ENCODE measurements at regions not wholly inside any gene's neighbourhood (a gene's known extent, or its start where the extent isn't known, plus 50 kb on each side); places are given as distances from the start of the nearest gene placed in this dataset.
"Not testable (repeated sequence)": the region's sequence is repeated elsewhere in the genome, so short reads cannot be mapped to it uniquely, and the experiment has no call there.

DNA sequence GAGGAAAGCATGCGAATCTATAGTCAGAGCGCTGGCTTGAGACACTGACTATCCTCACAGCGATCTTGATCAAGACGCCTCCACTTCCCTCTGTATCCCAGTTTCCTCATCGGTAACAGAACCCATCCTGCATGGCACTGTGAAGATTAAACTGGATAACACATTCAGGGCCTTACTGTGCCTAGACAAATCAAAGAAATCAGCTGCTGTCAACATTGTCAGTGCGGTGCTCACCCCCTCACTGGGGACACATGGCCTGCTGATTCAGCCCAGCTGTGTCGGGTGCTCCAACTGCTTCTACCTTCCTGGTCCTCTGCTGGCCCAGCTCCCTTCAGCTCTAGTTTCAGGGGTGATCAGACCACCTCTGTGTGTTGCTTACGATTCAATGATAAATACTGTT, 268.6 kb upstream of the AGAP1 start:
- no peak overlapping the region for H3K9ac ChIP-seq (ENCODE audit: low read depth, low read length, poor library complexity)
- no peak overlapping the region for H3K4me2 ChIP-seq (ENCODE audit: insufficient read depth, low read length, poor library complexity, severe bottlenecking)
- no peak overlapping the region for H3K4ac ChIP-seq (ENCODE audit: low read length)
- no peak overlapping the region for H2AFZ ChIP-seq (ENCODE audit: low read length)
- no peak overlapping the region for H3K18ac ChIP-seq (ENCODE audit: low read length)
- no peak overlapping the region for H4K91ac ChIP-seq (ENCODE audit: low read depth, low read length, poor library complexity)
- no peak overlapping the region for H2BK12ac ChIP-seq (ENCODE audit: low read length)
- no peak overlapping the region for H2AK5ac ChIP-seq (ENCODE audit: low read depth, low read length)
- no peak overlapping the region for H4K8ac ChIP-seq (ENCODE audit: low read depth, low read length)
- H3K36me3 ChIP-seq (replicated peaks in 1 of 2; ENCODE audit: control insufficient read depth in 2 of 2, insufficient read depth in 2 of 2, low read length in 2 of 2), result no peaks in the 10 kb centered on the region
- no peak overlapping the region for H3K27ac ChIP-seq (replicated peaks; ENCODE audit: low read length)
- no peak overlapping the region for H2BK15ac ChIP-seq (ENCODE audit: low read length)
- H3K9me3 ChIP-seq (replicated peaks in 1 of 2; ENCODE audit: control insufficient read depth in 2 of 2, insufficient read depth in 1 of 2, low read depth in 1 of 2, low read length in 2 of 2), result no peaks in the 10 kb centered on the region
- H3K79me1 ChIP-seq (ENCODE audit: low read depth, low read length), result no peaks in the 10 kb centered on the region
- no peak overlapping the region for H3K23ac ChIP-seq (ENCODE audit: low read depth, low read length, poor library complexity)
- DNase-seq (ENCODE audit: low spot score), result no peak
- H3K27me3 ChIP-seq (ENCODE audit: control insufficient read depth in 3 of 3, insufficient read depth in 3 of 3, low read depth in 1 of 3, low read length in 3 of 3), result peaks cover 0 to 3% (median 0%) of the 10 kb centered on the region in 3 experiments
- WGBS, 2 donors (ENCODE audit: extremely low coverage in 2 of 2, insufficient read length in 2 of 2, insufficient replicate concordance in 1 of 2), result no CpG with 5 or more reads among the region's 8 CpGs
- H3K4me1 ChIP-seq (ENCODE audit: control insufficient read depth in 2 of 2, insufficient read depth in 1 of 2, low read depth in 1 of 2, low read length in 2 of 2), result peaks cover 0 to 2% of the 10 kb centered on the region in 2 donors
- peak overlapping the region in 1 of 2 donors; percentile 38 for H3K4me3 ChIP-seq (ENCODE audit: low read length in 2 of 2)
- no peak overlapping the region for H3K14ac ChIP-seq (ENCODE audit: low read length)
- H2BK120ac ChIP-seq (ENCODE audit: low read depth, low read length), result no peak overlapping the region
- no peak overlapping the region for H2BK5ac ChIP-seq (ENCODE audit: low read length)

DNA sequence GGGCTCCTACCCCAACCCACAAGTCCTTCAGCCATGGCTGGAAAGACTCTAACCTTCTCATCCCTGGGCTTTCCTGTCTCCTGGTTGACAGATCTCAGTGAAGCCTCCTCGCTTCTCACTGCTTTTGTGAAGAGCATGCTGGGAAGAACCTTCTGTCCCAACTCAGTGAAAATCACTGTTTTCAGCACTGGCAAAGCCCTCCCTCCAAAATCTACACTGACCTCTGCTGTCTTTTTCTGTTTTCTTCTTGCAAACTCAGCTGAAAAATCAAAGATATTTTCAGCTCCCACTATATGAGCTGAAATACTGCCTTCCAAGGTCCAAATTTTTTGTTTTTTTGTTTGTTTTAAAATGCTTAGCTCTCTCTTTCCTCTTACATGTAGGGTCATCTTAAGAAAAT, 266.3 kb upstream of the AGAP1 start:
- no peak overlapping the region for H2AFZ ChIP-seq (ENCODE audit: low read length)
- H3K23ac ChIP-seq (ENCODE audit: low read depth, low read length, poor library complexity), result no peak overlapping the region
- no peaks in the 10 kb centered on the region for H3K9me3 ChIP-seq (replicated peaks in 1 of 2; ENCODE audit: control insufficient read depth in 2 of 2, insufficient read depth in 1 of 2, low read depth in 1 of 2, low read length in 2 of 2)
- DNase-seq (ENCODE audit: low spot score), result no peak
- H2BK120ac ChIP-seq (ENCODE audit: low read depth, low read length), result no peak overlapping the region
- H2BK15ac ChIP-seq (ENCODE audit: low read length), result no peak overlapping the region
- peaks cover 0 to 10% (median 0%) of the 10 kb centered on the region in 3 experiments for H3K27me3 ChIP-seq (ENCODE audit: control insufficient read depth in 3 of 3, insufficient read depth in 3 of 3, low read depth in 1 of 3, low read length in 3 of 3)
- peaks cover 2 to 3% of the 10 kb centered on the region in 2 donors for H3K4me1 ChIP-seq (ENCODE audit: control insufficient read depth in 2 of 2, insufficient read depth in 1 of 2, low read depth in 1 of 2, low read length in 2 of 2)
- no peak overlapping the region for H3K4me2 ChIP-seq (ENCODE audit: insufficient read depth, low read length, poor library complexity, severe bottlenecking)
- H3K36me3 ChIP-seq (replicated peaks in 1 of 2; ENCODE audit: control insufficient read depth in 2 of 2, insufficient read depth in 2 of 2, low read length in 2 of 2), result no peaks in the 10 kb centered on the region
- no peak overlapping the region for H2BK12ac ChIP-seq (ENCODE audit: low read length)
- peak overlapping the region; percentile 7 for H3K18ac ChIP-seq (ENCODE audit: low read length)
- no peak overlapping the region for H2AK5ac ChIP-seq (ENCODE audit: low read depth, low read length)
- no CpG with 5 or more reads among the region's 1 CpG for WGBS, 2 donors (ENCODE audit: extremely low coverage in 2 of 2, insufficient read length in 2 of 2, insufficient replicate concordance in 1 of 2)
- no peak overlapping the region for H3K4me3 ChIP-seq (ENCODE audit: low read length in 2 of 2)
- no peak overlapping the region for H3K9ac ChIP-seq (ENCODE audit: low read depth, low read length, poor library complexity)
- H3K27ac ChIP-seq (replicated peaks; ENCODE audit: low read length), result no peak overlapping the region
- no peak overlapping the region for H3K4ac ChIP-seq (ENCODE audit: low read length)
- no peak overlapping the region for H2BK5ac ChIP-seq (ENCODE audit: low read length)
- H3K14ac ChIP-seq (ENCODE audit: low read length), result no peak overlapping the region
- H3K79me1 ChIP-seq (ENCODE audit: low read depth, low read length), result no peaks in the 10 kb centered on the region
- H4K8ac ChIP-seq (ENCODE audit: low read depth, low read length), result no peak overlapping the region
- no peak overlapping the region for H4K91ac ChIP-seq (ENCODE audit: low read depth, low read length, poor library complexity)

DNA sequence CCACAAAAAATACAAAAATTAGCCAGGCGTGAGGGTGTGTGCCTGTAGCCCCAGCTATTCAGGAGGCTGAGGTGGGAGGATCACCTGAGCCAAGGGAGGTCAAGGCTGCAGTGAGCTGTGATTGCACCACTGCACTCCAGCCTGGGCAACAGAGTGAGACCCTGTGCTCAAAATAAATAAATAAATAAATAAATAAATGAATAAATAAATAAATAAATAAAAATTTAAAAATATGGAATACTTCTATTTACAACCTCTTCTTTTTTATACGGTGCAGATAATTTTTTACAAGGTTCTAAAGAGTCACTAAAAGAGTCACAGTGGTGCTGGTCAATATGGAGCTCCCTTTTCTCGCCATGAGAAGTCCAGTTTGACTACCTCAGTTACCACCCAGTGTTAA, 265.4 kb upstream of the AGAP1 start:
- not testable (repeated sequence) for H4K8ac ChIP-seq (ENCODE audit: low read depth, low read length); H2AFZ ChIP-seq (ENCODE audit: low read length); H2AK5ac ChIP-seq (ENCODE audit: low read depth, low read length); H3K79me1 ChIP-seq (ENCODE audit: low read depth, low read length); H3K18ac ChIP-seq (ENCODE audit: low read length); H3K4me1 ChIP-seq (ENCODE audit: control insufficient read depth in 2 of 2, insufficient read depth in 1 of 2, low read depth in 1 of 2, low read length in 2 of 2); H2BK5ac ChIP-seq (ENCODE audit: low read length); H2BK120ac ChIP-seq (ENCODE audit: low read depth, low read length); H3K9me3 ChIP-seq (replicated peaks in 1 of 2; ENCODE audit: control insufficient read depth in 2 of 2, insufficient read depth in 1 of 2, low read depth in 1 of 2, low read length in 2 of 2); H3K4me2 ChIP-seq (ENCODE audit: insufficient read depth, low read length, poor library complexity, severe bottlenecking); DNase-seq (ENCODE audit: low spot score); H3K9ac ChIP-seq (ENCODE audit: low read depth, low read length, poor library complexity); H2BK12ac ChIP-seq (ENCODE audit: low read length); H3K23ac ChIP-seq (ENCODE audit: low read depth, low read length, poor library complexity); H3K4ac ChIP-seq (ENCODE audit: low read length); H3K36me3 ChIP-seq (replicated peaks in 1 of 2; ENCODE audit: control insufficient read depth in 2 of 2, insufficient read depth in 2 of 2, low read length in 2 of 2); H2BK15ac ChIP-seq (ENCODE audit: low read length); H4K91ac ChIP-seq (ENCODE audit: low read depth, low read length, poor library complexity); H3K14ac ChIP-seq (ENCODE audit: low read length); H3K27ac ChIP-seq (replicated peaks; ENCODE audit: low read length); H3K4me3 ChIP-seq (ENCODE audit: low read length in 2 of 2)
- H3K27me3 ChIP-seq (ENCODE audit: control insufficient read depth in 3 of 3, insufficient read depth in 3 of 3, low read depth in 1 of 3, low read length in 3 of 3), result peaks cover 0 to 11% (median 0%) of the 10 kb centered on the region in 3 experiments
- WGBS, 2 donors (ENCODE audit: extremely low coverage in 2 of 2, insufficient read length in 2 of 2, insufficient replicate concordance in 1 of 2), result no CpG with 5 or more reads among the region's 3 CpGs

GRCh38 chr2:235229236-235229635, 264.6 kb upstream of the AGAP1 start:
- Histone ChIP-seq H3K4ac (ENCODE audit: low read length) (no peak overlapping the region), H3K4me3 (ENCODE audit: low read length in 2 of 2) (peak overlapping the region in 1 of 2 donors; percentile 6), H3K79me1 (ENCODE audit: low read depth, low read length) (no peaks in the 10 kb centered on the region), H3K4me2 (ENCODE audit: insufficient read depth, low read length, poor library complexity, severe bottlenecking) (no peak overlapping the region), H2BK15ac (ENCODE audit: low read length) (no peak overlapping the region), H3K9ac (ENCODE audit: low read depth, low read length, poor library complexity) (no peak overlapping the region), H2BK120ac (ENCODE audit: low read depth, low read length) (no peak overlapping the region), H3K14ac (ENCODE audit: low read length) (no peak overlapping the region), H4K8ac (ENCODE audit: low read depth, low read length) (no peak overlapping the region), H3K18ac (ENCODE audit: low read length) (no peak overlapping the region), H3K9me3 (replicated peaks in 1 of 2; ENCODE audit: control insufficient read depth in 2 of 2, insufficient read depth in 1 of 2, low read depth in 1 of 2, low read length in 2 of 2) (no peaks in the 10 kb centered on the region), H3K27me3 (ENCODE audit: control insufficient read depth in 3 of 3, insufficient read depth in 3 of 3, low read depth in 1 of 3, low read length in 3 of 3) (peaks cover 0 to 11% (median 0%) of the 10 kb centered on the region in 3 experiments), H3K4me1 (ENCODE audit: control insufficient read depth in 2 of 2, insufficient read depth in 1 of 2, low read depth in 1 of 2, low read length in 2 of 2) (peaks cover 2 to 7% of the 10 kb centered on the region in 2 donors), H2BK12ac (ENCODE audit: low read length) (no peak overlapping the region), H4K91ac (ENCODE audit: low read depth, low read length, poor library complexity) (no peak overlapping the region), H2BK5ac (ENCODE audit: low read length) (no peak overlapping the region), H3K27ac (replicated peaks; ENCODE audit: low read length) (no peak overlapping the region), H2AFZ (ENCODE audit: low read length) (no peak overlapping the region), H3K36me3 (replicated peaks in 1 of 2; ENCODE audit: control insufficient read depth in 2 of 2, insufficient read depth in 2 of 2, low read length in 2 of 2) (no peaks in the 10 kb centered on the region), H3K23ac (ENCODE audit: low read depth, low read length, poor library complexity) (no peak overlapping the region), H2AK5ac (ENCODE audit: low read depth, low read length) (no peak overlapping the region)
- no CpG with 5 or more reads among the region's 3 CpGs for WGBS, 2 donors (ENCODE audit: extremely low coverage in 2 of 2, insufficient read length in 2 of 2, insufficient replicate concordance in 1 of 2)
- no peak for DNase-seq (ENCODE audit: low spot score)

Data from neuronal stem cell (in vitro differentiated cells).